Heart left ventricle (tissue), 13 donors: ENCODE measurements at regions not wholly inside any gene's neighbourhood (a gene's known extent, or its start where the extent isn't known, plus 50 kb on each side); places are given as distances from the start of the nearest gene placed in this dataset.

Experiments
- POLR2A ChIP-seq, 2 donors: fragments of 450-650 bp; IDR thresholded peaks; one replicate each; pipeline ENCODE4 v1.6.1; 2017; ENCODE audit warnings: antibody characterized with exemption in 2 of 2, mild to moderate bottlenecking in 2 of 2, moderate library complexity in 2 of 2
- TF ChIP-seq, protein P1 (sequence below), 12 donors: fragments of 200-600 bp; sonication (generic) in 4 of 12; IDR thresholded peaks; one replicate each; pipeline versions ENCODE4 v1.5.0 to v1.8.0; 2018 to 2022; ENCODE audit warnings: antibody characterized with exemption in 12 of 12, mild to moderate bottlenecking in 5 of 12
- donor health status: ischemic (EF 13 %, LVEDD 7.1; RV severe dilation, severe dysfunction).
- donor health status: DM: no; HTN: yes; CAD: no.
- donor health status: DM: no; HTN: no; CAD: no.
- donor health status: ischemic (EF 25% LVEDD 6.9; RV normal size, moderate dysfunction).
- donor health status: ischemic (EF 25% LVEDD 5.7; RV mildly dilated, moderate dysfunction).
- donor health status: ischemic (EF 35%, LVEDD 5.7; RV mildly dilated, moderate dysfunction).
- donor health status: nonischemic (EF 11% LVEDD 7.7; RV severe dilation, severe dysfunction).
- donor health status: DM: yes; HTN: yes; CAD: no.
- donor health status: PGD.
- donor health status: ischemic (EF 29% LVEDD 5.4; RV normal size, mild dysfunction).
- donor health status: nonischemic (EF 23%, LVEDD 6.1; RV moderate dilation, normal function).

DNA sequence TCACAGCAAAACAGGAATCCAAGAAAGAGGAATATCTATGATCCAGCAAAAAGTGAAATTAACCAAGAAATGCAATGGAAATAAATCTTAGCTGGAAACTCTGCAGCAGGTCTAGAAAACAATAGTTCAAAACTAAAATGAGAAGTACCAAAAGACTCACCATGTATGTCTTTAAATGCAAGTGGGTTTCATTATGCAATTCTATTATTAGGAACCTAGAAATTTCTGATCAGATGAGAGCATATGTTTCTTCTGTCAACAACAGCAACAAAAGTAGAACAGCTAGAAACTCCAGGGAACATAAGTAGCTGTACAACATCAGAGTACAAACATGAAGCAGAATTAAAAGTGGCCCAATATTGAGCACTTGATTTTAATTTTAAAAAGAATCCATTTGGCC lies 304.0 kb downstream of the ARHGAP12 start:
- no peak for TF ChIP-seq POLR2A (IDR thresholded peaks at IDR 0.05)
- TF ChIP-seq, protein P1, sequence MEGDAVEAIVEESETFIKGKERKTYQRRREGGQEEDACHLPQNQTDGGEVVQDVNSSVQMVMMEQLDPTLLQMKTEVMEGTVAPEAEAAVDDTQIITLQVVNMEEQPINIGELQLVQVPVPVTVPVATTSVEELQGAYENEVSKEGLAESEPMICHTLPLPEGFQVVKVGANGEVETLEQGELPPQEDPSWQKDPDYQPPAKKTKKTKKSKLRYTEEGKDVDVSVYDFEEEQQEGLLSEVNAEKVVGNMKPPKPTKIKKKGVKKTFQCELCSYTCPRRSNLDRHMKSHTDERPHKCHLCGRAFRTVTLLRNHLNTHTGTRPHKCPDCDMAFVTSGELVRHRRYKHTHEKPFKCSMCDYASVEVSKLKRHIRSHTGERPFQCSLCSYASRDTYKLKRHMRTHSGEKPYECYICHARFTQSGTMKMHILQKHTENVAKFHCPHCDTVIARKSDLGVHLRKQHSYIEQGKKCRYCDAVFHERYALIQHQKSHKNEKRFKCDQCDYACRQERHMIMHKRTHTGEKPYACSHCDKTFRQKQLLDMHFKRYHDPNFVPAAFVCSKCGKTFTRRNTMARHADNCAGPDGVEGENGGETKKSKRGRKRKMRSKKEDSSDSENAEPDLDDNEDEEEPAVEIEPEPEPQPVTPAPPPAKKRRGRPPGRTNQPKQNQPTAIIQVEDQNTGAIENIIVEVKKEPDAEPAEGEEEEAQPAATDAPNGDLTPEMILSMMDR (IDR thresholded peaks at IDR 0.05) = no peak
